ENCODE measurements at regions not wholly inside any gene's neighbourhood (a gene's known extent, or its start where the extent isn't known, plus 50 kb on each side); places are given as distances from the start of the nearest gene placed in this dataset.
"Not testable (repeated sequence)": the region's sequence is repeated elsewhere in the genome, so short reads cannot be mapped to it uniquely, and the experiment has no call there.

DNA sequence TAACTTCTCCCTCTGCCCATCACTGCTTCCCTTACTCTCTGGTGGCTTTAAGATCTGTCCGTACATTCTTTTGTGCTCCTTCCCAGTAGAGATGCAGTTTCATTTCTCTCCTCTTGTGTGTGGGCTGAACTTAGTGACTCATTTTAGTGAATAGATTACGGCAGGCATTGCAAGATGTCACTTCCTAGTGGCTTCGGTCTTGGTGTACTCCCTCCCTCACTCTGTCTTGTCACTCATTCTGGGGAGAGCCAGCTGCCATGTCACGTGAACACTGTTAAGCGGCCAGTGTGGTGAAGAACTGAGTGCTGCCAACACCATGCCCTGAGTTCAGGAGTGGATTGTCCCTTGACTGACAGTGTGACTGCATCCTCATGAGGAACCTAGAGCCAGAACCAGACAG is 115.9 kb downstream of the OTOR start:
- DNase-seq (ENCODE audit: low read depth in 2 of 2): no peak

DNA sequence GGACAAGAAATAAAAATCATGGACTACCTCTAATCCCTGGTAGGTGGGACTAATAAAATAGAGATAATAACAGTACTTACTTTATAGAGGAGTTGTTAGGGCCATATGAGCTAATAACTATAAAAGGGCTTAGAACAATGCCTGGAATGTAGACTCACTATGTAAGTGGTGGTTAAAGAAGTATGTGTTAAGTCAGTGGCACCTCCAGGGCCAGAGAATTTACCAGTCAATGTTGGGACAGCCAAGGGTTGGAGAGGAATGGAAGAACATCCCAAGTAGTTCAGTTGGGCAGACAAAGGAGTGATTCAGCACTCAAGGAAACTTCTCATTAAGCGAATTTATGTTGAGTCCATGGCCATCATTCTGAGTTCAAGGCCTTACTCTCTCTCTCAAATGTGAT is 116.8 kb downstream of the OTOR start:
- no peak for DNase-seq (ENCODE audit: low read depth in 2 of 2)

- DNase-seq (ENCODE audit: low read depth in 2 of 2): no peak
Measured at GRCh38 chr20:16865406-16865805, 117.2 kb downstream of the OTOR start.

- DNase-seq (ENCODE audit: low read depth in 2 of 2): not testable (repeated sequence)
Measured at GRCh38 chr20:16873124-16873523, 125.0 kb downstream of the OTOR start.

DNA sequence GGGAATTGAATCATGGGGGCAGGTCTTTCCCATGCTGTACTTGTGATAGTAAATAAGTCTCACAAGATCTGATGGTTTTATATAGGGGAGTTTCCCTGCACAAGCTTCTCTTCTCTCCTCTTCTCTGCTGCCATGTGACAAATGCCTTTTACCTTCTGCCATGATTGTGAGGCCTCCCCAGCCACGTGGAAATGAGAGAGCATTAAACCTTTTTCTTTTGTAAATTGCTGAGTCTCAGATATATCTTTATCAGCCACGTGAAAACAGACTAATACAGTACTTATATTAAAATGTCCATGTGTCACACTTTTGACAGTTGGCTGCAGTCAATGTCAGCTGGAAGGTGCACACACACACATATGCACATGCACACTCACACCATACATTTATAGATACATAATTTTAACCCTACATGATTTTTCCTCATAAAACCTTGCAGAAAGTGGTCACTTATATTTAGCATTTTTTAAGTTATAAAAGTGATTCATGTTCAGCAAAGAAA is 128.9 kb downstream of the OTOR start:
- DNase-seq (ENCODE audit: low read depth in 2 of 2): no peak

DNA sequence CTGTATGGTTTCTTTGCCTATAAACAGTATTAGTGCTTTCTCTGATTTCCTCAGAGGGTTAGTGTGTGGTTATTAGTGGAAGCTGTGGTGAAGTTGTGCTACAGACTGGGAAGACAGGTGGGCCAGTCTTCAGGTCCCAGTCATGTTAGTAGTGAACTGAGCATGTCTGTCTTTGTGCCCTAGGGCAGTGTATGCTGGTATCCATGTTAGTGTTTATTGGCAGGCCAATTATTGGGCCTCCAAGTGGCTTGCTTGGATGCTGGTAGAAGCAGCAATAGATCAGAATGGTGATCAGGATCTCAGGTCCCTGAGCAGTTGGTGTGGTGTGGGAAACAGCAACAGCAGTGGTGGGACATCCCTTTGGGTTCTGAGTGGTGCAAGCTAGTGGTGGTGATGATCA is 137.6 kb downstream of the OTOR start:
- DNase-seq (ENCODE audit: low read depth in 2 of 2): no peak

DNA sequence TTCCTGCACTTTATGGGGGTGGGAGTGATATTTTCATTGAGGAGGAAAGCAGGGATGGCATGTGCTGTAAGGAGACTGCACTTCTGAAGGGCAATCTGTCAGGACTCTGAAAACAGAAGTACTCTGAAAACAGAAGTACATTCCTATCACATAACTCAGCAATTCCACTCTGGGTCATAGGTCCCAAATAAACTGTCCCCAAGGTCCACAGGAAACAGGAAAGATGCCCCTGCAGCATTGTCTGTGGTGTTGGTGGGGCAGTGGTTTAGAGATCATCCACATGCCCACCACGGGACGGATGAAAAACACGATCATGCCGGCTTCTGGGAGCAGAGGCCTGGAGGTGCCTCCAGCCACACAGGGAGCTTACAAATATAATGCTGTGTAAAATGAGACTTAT is 150.3 kb downstream of the OTOR start:
- DNase-seq (ENCODE audit: low read depth in 2 of 2): no peak

GRCh38 chr20:16902662-16903061 is 154.5 kb downstream of the OTOR start:
- DNase-seq (ENCODE audit: low read depth in 2 of 2): no peak

GRCh38 chr20:16904751-16905150 is 156.6 kb downstream of the OTOR start:
- no peak for DNase-seq (ENCODE audit: low read depth in 2 of 2)

DNA sequence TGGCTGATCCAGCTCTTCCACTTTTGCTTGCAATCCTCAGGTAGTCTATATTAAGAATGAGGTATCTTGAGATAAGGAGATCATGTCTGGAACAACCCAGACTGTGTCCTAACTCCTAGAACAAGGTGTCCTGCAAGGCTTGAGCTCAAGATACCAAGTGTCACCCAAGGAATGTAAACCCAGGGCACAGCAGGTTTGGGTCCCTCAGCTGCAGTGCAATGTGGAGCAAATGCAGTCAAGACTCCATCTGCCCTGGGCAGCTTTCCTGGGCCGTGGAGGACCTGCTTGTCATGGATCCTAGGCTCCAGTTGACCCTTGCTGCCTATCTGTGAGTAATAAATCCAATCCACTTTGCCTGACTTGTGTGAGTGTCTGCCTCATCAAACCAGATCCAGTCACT is 166.1 kb downstream of the OTOR start:
- DNase-seq (ENCODE audit: low read depth in 2 of 2): no peak

DNA sequence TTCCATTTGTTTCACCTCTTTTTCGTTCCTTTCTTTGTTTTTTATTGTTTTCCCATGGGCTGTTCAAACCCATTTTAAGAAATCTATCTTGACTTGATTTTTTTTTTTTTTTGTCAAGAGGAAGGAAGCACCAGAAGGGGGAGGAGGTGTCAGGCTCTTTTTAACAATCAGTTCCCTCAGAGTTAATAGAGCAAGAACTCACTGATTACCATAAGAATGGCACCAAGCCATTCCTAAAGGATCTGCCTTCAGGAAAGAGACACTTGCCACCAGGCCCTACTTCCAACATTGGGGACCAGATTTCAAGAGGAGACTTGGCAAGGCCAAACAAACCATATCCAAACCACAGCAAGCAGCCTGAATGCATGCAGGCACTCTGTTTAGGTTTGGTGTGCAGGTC is 168.0 kb downstream of the OTOR start:
- no peak for DNase-seq (ENCODE audit: low read depth in 2 of 2)

- no peak for DNase-seq (ENCODE audit: low read depth in 2 of 2)
Measured at GRCh38 chr20:16917636-16918035, 169.5 kb downstream of the OTOR start.

DNA sequence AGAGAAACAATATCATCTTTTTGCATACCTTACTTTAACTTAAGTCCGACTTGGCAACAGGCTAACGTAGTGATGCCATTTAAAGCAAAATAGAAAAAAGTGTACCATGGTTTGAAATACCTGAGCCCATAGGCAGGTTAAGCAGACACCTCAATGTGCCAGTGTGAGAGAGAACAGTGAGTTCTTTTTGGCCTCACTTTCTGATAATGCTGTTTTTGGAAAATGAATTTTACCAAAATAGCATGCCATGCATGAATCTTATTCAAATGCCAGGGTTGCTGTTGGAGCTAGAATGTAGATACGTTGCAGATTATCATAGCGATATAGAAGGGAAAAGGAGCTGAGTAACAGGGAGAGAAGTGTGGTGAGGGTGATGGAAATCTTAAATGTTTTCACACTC is 170.2 kb downstream of the OTOR start:
- no peak for DNase-seq (ENCODE audit: low read depth in 2 of 2)

- no peak for DNase-seq (ENCODE audit: low read depth in 2 of 2)
Measured at GRCh38 chr20:16919841-16920240, 171.7 kb downstream of the OTOR start.

GRCh38 chr20:16922834-16923233 is 174.7 kb downstream of the OTOR start:
- DNase-seq (ENCODE audit: low read depth in 2 of 2): peak; percentile 94 to 96

GRCh38 chr20:16926626-16927430 is 178.7 kb downstream of the OTOR start:
- DNase-seq (ENCODE audit: low read depth in 2 of 2): no peak

DNA sequence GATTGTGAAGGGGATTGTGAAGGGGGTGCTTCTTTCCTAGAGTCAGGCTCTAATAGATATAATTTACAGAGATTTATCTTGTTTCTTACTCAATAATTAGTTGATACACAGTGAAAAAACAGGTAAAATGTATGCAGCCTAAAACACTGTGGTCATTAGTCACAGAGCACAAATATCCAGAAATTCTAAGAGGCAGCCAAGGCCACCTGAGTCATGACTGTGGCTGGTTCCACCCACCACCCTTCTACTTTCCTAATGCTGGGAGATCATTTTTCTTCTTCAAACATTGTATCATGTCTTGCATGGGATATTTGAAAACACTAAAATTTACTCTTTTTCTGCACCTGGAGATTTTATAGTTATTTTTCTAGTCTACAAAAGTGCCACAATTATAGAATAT is 181.6 kb downstream of the OTOR start:
- DNase-seq (ENCODE audit: low read depth in 2 of 2): no peak

GRCh38 chr20:16930656-16931055 is 182.5 kb downstream of the OTOR start:
- no peak for DNase-seq (ENCODE audit: low read depth in 2 of 2)

DNA sequence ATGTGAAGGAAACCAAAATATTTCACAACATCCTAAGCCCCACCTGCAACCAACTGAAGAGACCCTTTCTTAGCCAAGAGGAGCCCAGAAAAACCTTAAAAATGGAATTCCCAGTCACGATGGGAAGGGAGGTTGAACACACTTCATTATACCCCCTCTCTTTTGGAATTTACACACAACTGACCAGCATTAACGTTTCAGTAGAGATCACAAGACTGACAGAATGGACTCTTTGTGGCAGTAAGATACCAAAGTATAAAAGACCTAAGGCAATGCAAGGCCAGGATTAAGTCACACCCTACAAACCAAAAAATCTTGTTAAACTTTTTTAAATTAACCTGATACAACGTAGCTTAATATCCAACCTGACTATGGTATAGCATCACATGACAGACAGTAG is 190.9 kb downstream of the OTOR start:
- DNase-seq (ENCODE audit: low read depth in 2 of 2): no peak

- no peak for DNase-seq (ENCODE audit: low read depth in 2 of 2)
Measured at GRCh38 chr20:16940701-16941100, 192.5 kb downstream of the OTOR start.

- DNase-seq (ENCODE audit: low read depth in 2 of 2): no peak
Measured at GRCh38 chr20:16942051-16942450, 193.9 kb downstream of the OTOR start.

DNA sequence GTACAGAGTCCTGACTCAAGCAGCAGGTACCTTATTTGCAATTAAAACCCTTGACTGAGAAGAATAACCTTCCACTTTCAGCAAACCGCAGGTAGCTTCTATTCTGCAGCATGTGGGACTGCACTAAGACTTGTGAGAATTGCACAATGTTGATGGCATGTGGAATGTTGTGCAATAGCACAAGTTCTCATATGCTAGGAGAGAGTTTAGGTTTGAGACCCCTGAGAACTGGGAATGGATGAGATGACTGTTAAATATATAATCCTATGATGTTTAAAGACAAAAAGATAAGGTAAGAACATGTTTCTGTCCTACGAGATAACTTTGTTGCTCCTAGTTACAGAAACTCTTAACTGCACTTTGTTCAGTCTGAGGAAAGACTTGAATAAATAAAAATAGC is 194.6 kb downstream of the OTOR start:
- peak in 1 of 2 experiments; percentile 33 for DNase-seq (ENCODE audit: low read depth in 2 of 2)

DNA sequence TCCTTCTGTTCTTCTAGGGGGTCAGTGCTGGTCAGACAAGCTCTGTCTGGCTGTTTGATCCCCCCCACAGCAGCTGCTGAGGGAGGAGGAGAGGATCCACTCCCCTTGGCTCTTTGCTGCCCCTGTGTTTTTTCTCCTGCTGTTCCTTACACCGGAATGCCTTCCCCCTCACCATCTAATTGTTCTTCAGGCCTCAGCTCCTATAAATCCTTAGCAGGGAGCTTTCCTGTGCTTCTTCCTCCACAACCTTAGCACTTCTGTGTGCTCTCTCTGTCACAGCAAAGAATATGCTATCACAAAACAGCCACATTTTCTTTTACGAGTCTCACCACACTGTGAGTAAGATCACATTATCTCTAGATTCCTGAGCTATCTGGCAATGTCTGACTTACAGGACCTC is 196.6 kb downstream of the OTOR start:
- DNase-seq (ENCODE audit: low read depth in 2 of 2): no peak

- no peak for DNase-seq (ENCODE audit: low read depth in 2 of 2)
Measured at GRCh38 chr20:16945619-16946018, 197.5 kb downstream of the OTOR start.

Data from fibroblast of skin of left biceps (primary cell).